ENCODE measurements at regions not wholly inside any gene's neighbourhood (a gene's known extent, or its start where the extent isn't known, plus 50 kb on each side); places are given as distances from the start of the nearest gene placed in this dataset.

DNA sequence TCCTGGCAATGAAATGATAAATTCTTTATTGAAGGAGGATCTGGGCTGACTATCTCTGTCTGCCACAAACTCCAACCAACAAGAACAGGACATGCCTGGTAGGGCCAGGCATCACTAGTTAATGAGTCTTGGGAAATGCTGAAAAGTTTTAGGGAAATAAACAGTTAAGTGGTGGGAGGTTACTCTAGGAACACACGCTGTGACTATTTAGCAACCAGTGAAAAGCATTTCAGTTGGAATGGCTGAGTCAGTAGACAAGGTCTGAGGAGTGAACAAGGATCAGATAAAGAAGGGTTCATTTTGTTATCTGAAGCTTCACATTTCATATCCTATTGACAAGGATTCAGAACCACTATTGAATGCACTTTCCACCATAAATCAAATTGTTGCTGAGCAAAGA lies 394.9 kb upstream of the BOD1L1 start:
- Histone ChIP-seq H3K27ac (ENCODE audit: low read depth, low read length) (no peak overlapping the region), H3K4me3 (ENCODE audit: low read length) (no peak overlapping the region), H3K36me3 (ENCODE audit: control insufficient read depth, low read length) (no peaks in the 10 kb centered on the region), H3K9me2 (replicated peaks; ENCODE audit: control insufficient read depth, low read length) (no peaks in the 10 kb centered on the region), H3K4me1 (ENCODE audit: control insufficient read depth, low read length) (no peaks in the 10 kb centered on the region), H3K79me2 (ENCODE audit: control insufficient read depth, low read length) (no peaks in the 10 kb centered on the region), H3K27me3 (ENCODE audit: control insufficient read depth, low read length) (no peaks in the 10 kb centered on the region), H4K20me1 (ENCODE audit: control insufficient read depth, insufficient read depth, low read depth, low read length) (no peaks in the 10 kb centered on the region), H3K9me3 (ENCODE audit: control insufficient read depth, insufficient read depth, low read length) (no peaks in the 10 kb centered on the region), H3K4me2 (ENCODE audit: low read length) (no peak overlapping the region), H3F3A (ENCODE audit: control insufficient read depth, insufficient read depth) (no peaks in the 10 kb centered on the region)
- TF ChIP-seq, protein P1, sequence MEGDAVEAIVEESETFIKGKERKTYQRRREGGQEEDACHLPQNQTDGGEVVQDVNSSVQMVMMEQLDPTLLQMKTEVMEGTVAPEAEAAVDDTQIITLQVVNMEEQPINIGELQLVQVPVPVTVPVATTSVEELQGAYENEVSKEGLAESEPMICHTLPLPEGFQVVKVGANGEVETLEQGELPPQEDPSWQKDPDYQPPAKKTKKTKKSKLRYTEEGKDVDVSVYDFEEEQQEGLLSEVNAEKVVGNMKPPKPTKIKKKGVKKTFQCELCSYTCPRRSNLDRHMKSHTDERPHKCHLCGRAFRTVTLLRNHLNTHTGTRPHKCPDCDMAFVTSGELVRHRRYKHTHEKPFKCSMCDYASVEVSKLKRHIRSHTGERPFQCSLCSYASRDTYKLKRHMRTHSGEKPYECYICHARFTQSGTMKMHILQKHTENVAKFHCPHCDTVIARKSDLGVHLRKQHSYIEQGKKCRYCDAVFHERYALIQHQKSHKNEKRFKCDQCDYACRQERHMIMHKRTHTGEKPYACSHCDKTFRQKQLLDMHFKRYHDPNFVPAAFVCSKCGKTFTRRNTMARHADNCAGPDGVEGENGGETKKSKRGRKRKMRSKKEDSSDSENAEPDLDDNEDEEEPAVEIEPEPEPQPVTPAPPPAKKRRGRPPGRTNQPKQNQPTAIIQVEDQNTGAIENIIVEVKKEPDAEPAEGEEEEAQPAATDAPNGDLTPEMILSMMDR (IDR thresholded peaks at IDR 0.05; ENCODE audit: low read depth, low read length, poor library complexity, severe bottlenecking) = no peak
- TF ChIP-seq EZH2phosphoT487 (IDR thresholded peaks at IDR 0.05; ENCODE audit: borderline replicate concordance, low read length) = no peak

GRCh38 chr4:14023036-14023435 lies 395.5 kb upstream of the BOD1L1 start:
- no peaks in the 10 kb centered on the region for H3K79me2 ChIP-seq (ENCODE audit: control insufficient read depth, low read length)
- TF ChIP-seq, protein P1 (IDR thresholded peaks at IDR 0.05; ENCODE audit: low read depth, low read length, poor library complexity, severe bottlenecking) = no peak
- no peak for TF ChIP-seq EZH2phosphoT487 (IDR thresholded peaks at IDR 0.05; ENCODE audit: borderline replicate concordance, low read length)
- H3K9me2 ChIP-seq (replicated peaks; ENCODE audit: control insufficient read depth, low read length) = no peaks in the 10 kb centered on the region
- no peak overlapping the region for H3K4me3 ChIP-seq (ENCODE audit: low read length)
- no peaks in the 10 kb centered on the region for H3K36me3 ChIP-seq (ENCODE audit: control insufficient read depth, low read length)
- no peaks in the 10 kb centered on the region for H4K20me1 ChIP-seq (ENCODE audit: control insufficient read depth, insufficient read depth, low read depth, low read length)
- no peaks in the 10 kb centered on the region for H3K9me3 ChIP-seq (ENCODE audit: control insufficient read depth, insufficient read depth, low read length)
- no peaks in the 10 kb centered on the region for H3K4me1 ChIP-seq (ENCODE audit: control insufficient read depth, low read length)
- no peaks in the 10 kb centered on the region for H3K27me3 ChIP-seq (ENCODE audit: control insufficient read depth, low read length)
- H3K4me2 ChIP-seq (ENCODE audit: low read length) = no peak overlapping the region
- H3F3A ChIP-seq (ENCODE audit: control insufficient read depth, insufficient read depth) = no peaks in the 10 kb centered on the region
- no peak overlapping the region for H3K27ac ChIP-seq (ENCODE audit: low read depth, low read length)

- Histone ChIP-seq H3K4me2 (ENCODE audit: low read length) (no peak overlapping the region), H3F3A (ENCODE audit: control insufficient read depth, insufficient read depth) (no peaks in the 10 kb centered on the region), H3K9me2 (replicated peaks; ENCODE audit: control insufficient read depth, low read length) (no peaks in the 10 kb centered on the region), H3K79me2 (ENCODE audit: control insufficient read depth, low read length) (no peaks in the 10 kb centered on the region), H3K27me3 (ENCODE audit: control insufficient read depth, low read length) (no peaks in the 10 kb centered on the region), H3K36me3 (ENCODE audit: control insufficient read depth, low read length) (no peaks in the 10 kb centered on the region), H3K9me3 (ENCODE audit: control insufficient read depth, insufficient read depth, low read length) (no peaks in the 10 kb centered on the region), H4K20me1 (ENCODE audit: control insufficient read depth, insufficient read depth, low read depth, low read length) (no peaks in the 10 kb centered on the region), H3K27ac (ENCODE audit: low read depth, low read length) (no peak overlapping the region), H3K4me3 (ENCODE audit: low read length) (no peak overlapping the region), H3K4me1 (ENCODE audit: control insufficient read depth, low read length) (no peaks in the 10 kb centered on the region)
- TF ChIP-seq, protein P1 (IDR thresholded peaks at IDR 0.05; ENCODE audit: low read depth, low read length, poor library complexity, severe bottlenecking) = no peak
- no peak for TF ChIP-seq EZH2phosphoT487 (IDR thresholded peaks at IDR 0.05; ENCODE audit: borderline replicate concordance, low read length)
These were observed 396.4 kb upstream of the BOD1L1 start for GRCh38 chr4:14023896-14024295.

- H3F3A ChIP-seq (ENCODE audit: control insufficient read depth, insufficient read depth) = no peaks in the 10 kb centered on the region
- H3K27me3 ChIP-seq (ENCODE audit: control insufficient read depth, low read length) = no peaks in the 10 kb centered on the region
- no peaks in the 10 kb centered on the region for H3K79me2 ChIP-seq (ENCODE audit: control insufficient read depth, low read length)
- TF ChIP-seq, protein P1 (IDR thresholded peaks at IDR 0.05; ENCODE audit: low read depth, low read length, poor library complexity, severe bottlenecking) = no peak
- TF ChIP-seq EZH2phosphoT487 (IDR thresholded peaks at IDR 0.05; ENCODE audit: borderline replicate concordance, low read length) = no peak
- no peak overlapping the region for H3K4me3 ChIP-seq (ENCODE audit: low read length)
- no peak overlapping the region for H3K4me2 ChIP-seq (ENCODE audit: low read length)
- no peaks in the 10 kb centered on the region for H4K20me1 ChIP-seq (ENCODE audit: control insufficient read depth, insufficient read depth, low read depth, low read length)
- no peaks in the 10 kb centered on the region for H3K9me2 ChIP-seq (replicated peaks; ENCODE audit: control insufficient read depth, low read length)
- H3K4me1 ChIP-seq (ENCODE audit: control insufficient read depth, low read length) = no peaks in the 10 kb centered on the region
- no peaks in the 10 kb centered on the region for H3K36me3 ChIP-seq (ENCODE audit: control insufficient read depth, low read length)
- H3K27ac ChIP-seq (ENCODE audit: low read depth, low read length) = no peak overlapping the region
- no peaks in the 10 kb centered on the region for H3K9me3 ChIP-seq (ENCODE audit: control insufficient read depth, insufficient read depth, low read length)
These were observed 397.6 kb upstream of the BOD1L1 start for GRCh38 chr4:14025111-14025510.

All from DOHH2 (cell line).